Heart right ventricle (tissue), 16 donors: ENCODE measurements at regions not wholly inside any gene's neighbourhood (a gene's known extent, or its start where the extent isn't known, plus 50 kb on each side); places are given as distances from the start of the nearest gene placed in this dataset.

Experiments
- ATAC-seq, 8 donors: fragments of 200-7000 bp; cut with Tn5 transposase; one replicate each; pipeline ENCODE4 v1.9.1; 2020; ENCODE audit warnings: mild to moderate bottlenecking in 8 of 8, moderate library complexity in 8 of 8, moderate number of reproducible peaks in 1 of 8
- DNase-seq, 2 donors: peaks; one replicate each; pipeline ENCODE4 v3.0.0-alpha.2; 2020
- H3K27ac ChIP-seq, 10 donors: fragments of 200-600 bp; sonication (generic) in 2 of 10; one replicate each; pipeline versions ENCODE4 v1.5.0 to v1.8.0; 2020 to 2022; ENCODE audit warnings: mild to moderate bottlenecking in 3 of 10
- H3K27me3 ChIP-seq, 7 donors: fragments of 200-600 bp; one replicate each; pipeline ENCODE4 v1.8.0; 2021 to 2022; ENCODE audit warnings: mild to moderate bottlenecking in 2 of 7
- H3K36me3 ChIP-seq, 9 donors: fragments of 200-600 bp; sonication (generic) in 1 of 9; one replicate each; pipeline versions ENCODE4 v1.5.0 to v1.8.0; 2020 to 2022; ENCODE audit warnings: mild to moderate bottlenecking in 2 of 9
- H3K4me1 ChIP-seq, 9 donors: fragments of 200-600 bp; sonication (generic) in 1 of 9; one replicate each; pipeline versions ENCODE4 v1.5.0 to v1.8.0; 2020 to 2022; ENCODE audit warnings: mild to moderate bottlenecking in 4 of 9
- H3K4me3 ChIP-seq, 10 donors: fragments of 200-600 bp; sonication (generic) in 2 of 10; one replicate each; pipeline versions ENCODE4 v1.5.0 to v1.8.0; 2020 to 2022; ENCODE audit warnings: mild to moderate bottlenecking in 7 of 10, moderate library complexity in 2 of 10
- H3K9me3 ChIP-seq, 11 donors: fragments of 200-600 bp in 10 of 11; sonication (generic) in 2 of 11; one replicate each; pipeline versions ENCODE4 v1.5.0 to v1.8.0; 2013 to 2022; ENCODE audit warnings: mild to moderate bottlenecking in 2 of 11, control low read depth in 1 of 11, moderate library complexity in 1 of 11
- WGBS, 2 donors: extraction: QIAGEN DNeasy Blood & Tissue Kit; methylation state at CpG; one replicate each; pipeline ENCODE4 v1.1.7; 2013; ENCODE audit warnings: inconsistent platforms in 1 of 2; 5-methylcytosine and 5-hydroxymethylcytosine counted together
- intact Hi-C, 10 donors: fragments of 100-400 bp; cut with DNase I; formaldehyde crosslinking; loops; one replicate each; pipeline versions ENCODE4 v1.11.1 to v1.14.2; 2022
- TF ChIP-seq, protein P1 (sequence below), 9 donors: fragments of 200-600 bp; sonication (generic) in 2 of 9; IDR thresholded peaks; one replicate each; pipeline versions ENCODE4 v1.5.0 to v1.8.0; 2021 to 2022; ENCODE audit warnings: antibody characterized with exemption in 9 of 9, mild to moderate bottlenecking in 5 of 9, moderate library complexity in 1 of 9
- donor health status: Arrhythmogenic right ventricular cardiomyopathy.
- donor health status: ischemic (EF 13 %, LVEDD 7.1; RV severe dilation, severe dysfunction).
- donor health status: healthy with polysubstance abuse.
- donor health status: DM: no; HTN: yes; CAD: no.
- donor health status: DM: no; HTN: no; CAD: no.
- donor health status: ischemic (EF 25% LVEDD 6.9; RV normal size, moderate dysfunction).
- donor health status: ischemic (EF 25% LVEDD 5.7; RV mildly dilated, moderate dysfunction).
- donor health status: healthy.
- donor health status: DM: yes; HTN: yes; CAD: no.
- donor health status: Ischemic cardiomyopathy.
- donor health status: ischemic (EF 35%, LVEDD 5.7; RV mildly dilated, moderate dysfunction).
- donor health status: nonischemic (EF 11% LVEDD 7.7; RV severe dilation, severe dysfunction).
- donor health status: DM: yes; HTN: yes; CAD: no.
- donor health status: PGD.
- donor health status: ischemic (EF 29% LVEDD 5.4; RV normal size, mild dysfunction).
- donor health status: nonischemic (EF 23%, LVEDD 6.1; RV moderate dilation, normal function).

DNA sequence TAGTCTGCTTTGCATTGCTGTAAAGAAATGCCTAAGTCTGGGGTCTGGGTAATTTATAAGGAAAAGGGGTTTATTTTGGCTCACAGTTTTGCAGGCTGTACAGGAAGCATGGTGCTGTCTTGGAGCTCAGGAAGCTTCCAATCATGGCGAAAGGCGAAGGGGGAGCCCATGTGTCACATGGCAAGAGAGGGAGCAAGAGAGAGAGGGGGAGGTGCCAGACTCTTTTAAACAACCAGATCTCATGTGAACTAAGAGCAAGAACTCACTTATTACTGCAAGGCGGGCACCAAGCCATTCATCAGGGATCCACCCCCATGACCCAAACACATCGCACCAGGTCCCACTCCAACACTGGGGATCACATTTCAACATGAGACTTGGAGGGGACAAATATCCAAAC lies 148.2 kb upstream of the HS3ST2 start:
- TF ChIP-seq, protein P1, sequence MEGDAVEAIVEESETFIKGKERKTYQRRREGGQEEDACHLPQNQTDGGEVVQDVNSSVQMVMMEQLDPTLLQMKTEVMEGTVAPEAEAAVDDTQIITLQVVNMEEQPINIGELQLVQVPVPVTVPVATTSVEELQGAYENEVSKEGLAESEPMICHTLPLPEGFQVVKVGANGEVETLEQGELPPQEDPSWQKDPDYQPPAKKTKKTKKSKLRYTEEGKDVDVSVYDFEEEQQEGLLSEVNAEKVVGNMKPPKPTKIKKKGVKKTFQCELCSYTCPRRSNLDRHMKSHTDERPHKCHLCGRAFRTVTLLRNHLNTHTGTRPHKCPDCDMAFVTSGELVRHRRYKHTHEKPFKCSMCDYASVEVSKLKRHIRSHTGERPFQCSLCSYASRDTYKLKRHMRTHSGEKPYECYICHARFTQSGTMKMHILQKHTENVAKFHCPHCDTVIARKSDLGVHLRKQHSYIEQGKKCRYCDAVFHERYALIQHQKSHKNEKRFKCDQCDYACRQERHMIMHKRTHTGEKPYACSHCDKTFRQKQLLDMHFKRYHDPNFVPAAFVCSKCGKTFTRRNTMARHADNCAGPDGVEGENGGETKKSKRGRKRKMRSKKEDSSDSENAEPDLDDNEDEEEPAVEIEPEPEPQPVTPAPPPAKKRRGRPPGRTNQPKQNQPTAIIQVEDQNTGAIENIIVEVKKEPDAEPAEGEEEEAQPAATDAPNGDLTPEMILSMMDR (IDR thresholded peaks at IDR 0.05), result no peak
- intact Hi-C loops, result no loop called here
- Histone ChIP-seq H3K4me1 (peaks cover 0 to 8% (median 0%) of the 10 kb centered on the region in 9 donors), H3K36me3 (no peaks in the 10 kb centered on the region), H3K27me3 (peaks cover 0 to 37% (median 27%) of the 10 kb centered on the region in 7 donors), H3K9me3 (peaks cover 0 to 9% (median 0%) of the 10 kb centered on the region in 11 donors), H3K4me3 (no peak overlapping the region), H3K27ac (no peak overlapping the region)
- DNase-seq (no peak), ATAC-seq (no peak)
- 58 to 65% methylated on average over 4 of the region's 4 CpGs for WGBS, 2 donors

DNA sequence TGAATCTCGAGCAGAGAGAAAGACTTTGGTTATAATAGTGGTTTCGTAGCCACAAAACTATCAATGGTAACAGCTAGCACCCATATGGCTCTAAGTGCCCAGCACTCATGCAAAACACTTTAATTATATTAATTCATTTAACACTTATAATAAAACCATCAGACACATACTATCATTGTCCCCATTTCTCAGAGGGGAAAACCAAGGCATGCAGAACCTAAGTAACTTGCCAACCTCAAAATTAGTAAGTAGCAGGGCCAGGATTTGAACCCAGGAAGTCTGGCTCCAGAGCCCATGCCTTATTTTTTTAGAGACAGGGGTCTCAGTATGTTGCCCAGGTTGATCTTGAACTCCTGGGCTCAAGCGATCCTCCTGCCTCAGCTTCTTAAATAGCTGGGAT lies 145.6 kb upstream of the HS3ST2 start:
- DNase-seq (no peak), ATAC-seq (no peak)
- TF ChIP-seq, protein P1 (IDR thresholded peaks at IDR 0.05), result no peak
- H3K4me1 ChIP-seq, result peaks cover 0 to 17% (median 5%) of the 10 kb centered on the region in 9 donors
- H3K36me3 ChIP-seq, result no peaks in the 10 kb centered on the region
- 87% methylated on average over 3 of the region's 3 CpGs for WGBS, 2 donors
- H3K27me3 ChIP-seq, result peaks cover 0 to 28% (median 20%) of the 10 kb centered on the region in 7 donors
- H3K4me3 ChIP-seq, result no peak overlapping the region
- no peak overlapping the region for H3K27ac ChIP-seq
- intact Hi-C loops, result no loop called here
- no peaks in the 10 kb centered on the region for H3K9me3 ChIP-seq

DNA sequence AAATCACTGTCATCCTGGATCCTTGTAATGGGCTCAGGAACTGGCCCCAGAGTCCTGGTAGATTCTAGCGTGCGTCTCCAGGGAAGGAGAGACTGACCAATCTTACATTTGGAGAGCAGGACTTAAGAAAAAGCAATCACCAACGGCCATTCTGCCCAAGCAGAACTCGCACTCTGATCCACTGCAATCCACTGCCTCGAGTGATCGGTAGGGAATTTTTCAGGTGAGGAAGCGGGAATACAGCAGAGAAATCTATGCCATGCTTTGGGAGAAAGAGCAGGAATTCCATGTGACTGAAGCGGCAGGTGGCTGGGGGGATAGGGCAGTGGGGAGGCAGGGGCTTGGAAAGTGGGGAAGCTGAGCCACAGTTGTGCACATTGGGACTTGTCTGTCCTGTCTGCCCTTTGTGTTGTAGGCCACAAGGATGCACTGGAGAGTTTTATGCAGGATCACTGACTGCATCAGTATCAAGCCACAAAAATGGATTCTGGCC lies 143.9 kb upstream of the HS3ST2 start:
- Histone ChIP-seq H3K36me3 (no peaks in the 10 kb centered on the region), H3K9me3 (no peaks in the 10 kb centered on the region), H3K4me3 (no peak overlapping the region), H3K27me3 (peaks cover 0 to 21% (median 8%) of the 10 kb centered on the region in 7 donors), H3K4me1 (peaks cover 0 to 33% (median 6%) of the 10 kb centered on the region in 9 donors), H3K27ac (no peak overlapping the region)
- ATAC-seq, result no peak
- 93% methylated on average over 8 of the region's 8 CpGs for WGBS, 2 donors
- DNase-seq, result no peak
- intact Hi-C loops, result loop anchor here in 4 of 10 donors (10.0 kb wide), 3 partner anchors 1365 to 1515 kb away; partner anchors contain the start of genes DNAH3 (in 2 of the 4) and LDAF1 (in 2 of the 4)
- TF ChIP-seq, protein P1 (IDR thresholded peaks at IDR 0.05), result no peak

DNA sequence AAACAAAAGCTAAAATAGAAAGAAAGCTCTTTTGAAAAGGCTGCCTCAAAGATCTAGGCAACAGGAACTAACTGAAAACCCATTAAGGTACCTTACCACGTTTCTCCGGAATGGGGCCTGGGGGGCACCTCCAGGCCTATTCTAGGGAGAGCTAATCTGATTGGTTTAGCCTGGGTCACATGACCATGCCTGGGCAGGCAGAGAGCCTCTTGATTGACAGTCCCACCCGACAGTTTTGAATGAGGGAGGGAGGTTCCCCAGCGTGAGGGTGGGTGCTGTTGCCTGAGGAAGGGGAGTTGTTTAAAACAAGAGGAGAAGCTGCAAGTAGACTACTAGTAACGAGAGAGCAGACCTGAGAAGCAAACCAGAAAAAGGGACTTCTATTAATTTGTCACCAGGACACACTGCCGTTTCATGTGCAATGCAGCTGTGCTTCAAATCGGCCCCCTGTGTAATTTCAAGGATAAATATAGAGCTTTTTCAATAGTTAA lies 143.4 kb upstream of the HS3ST2 start:
- Histone ChIP-seq H3K9me3 (no peaks in the 10 kb centered on the region), H3K27ac (no peak overlapping the region), H3K36me3 (no peaks in the 10 kb centered on the region), H3K4me1 (peaks cover 0 to 33% (median 6%) of the 10 kb centered on the region in 9 donors), H3K27me3 (peaks cover 0 to 17% (median 7%) of the 10 kb centered on the region in 7 donors), H3K4me3 (no peak overlapping the region)
- TF ChIP-seq, protein P1 (IDR thresholded peaks at IDR 0.05), result no peak
- DNase-seq (no peak), ATAC-seq (peak in 2 of 8 donors; percentile 31 to 42)
- 29 to 34% methylated on average over 7 of the region's 7 CpGs for WGBS, 2 donors
- intact Hi-C loops, result loop anchor here in 4 of 10 donors (10.0 kb wide), 3 partner anchors 1366 to 1516 kb away; partner anchors contain the start of genes DNAH3 (in 2 of the 4) and LDAF1 (in 2 of the 4)
